ENCODE measurements at regions not wholly inside any gene's neighbourhood (a gene's known extent, or its start where the extent isn't known, plus 50 kb on each side); places are given as distances from the start of the nearest gene placed in this dataset.

- no peak overlapping the region for H3K4me3 Mint-ChIP-seq
- peak overlapping the region; percentile 80 for H3K27ac Mint-ChIP-seq
- peaks cover 59% of the 10 kb centered on the region for H3K4me1 Mint-ChIP-seq
These were observed 432.6 kb downstream of the LRIG3 start for GRCh38 chr12:58487678-58488161.

GRCh38 chr12:58489394-58489793, 430.9 kb downstream of the LRIG3 start:
- no peak for DNase-seq (ENCODE audit: low spot score in 2 of 2, unreplicated experiment in 2 of 2)
- Mint-ChIP-seq H3K9me3 (no peaks in the 10 kb centered on the region), H3K4me1 (peaks cover 52% of the 10 kb centered on the region), H3K27ac (peak overlapping the region; percentile 35), H3K27me3 (ENCODE audit: low read depth) (no peaks in the 10 kb centered on the region), H3K36me3 (no peaks in the 10 kb centered on the region), H3K4me3 (no peak overlapping the region)
- TF ChIP-seq CTCF (IDR thresholded peaks at IDR 0.05; ENCODE audit: unreplicated experiment): no peak

More at GRCh38 chr12:58487678-58488161, 432.6 kb downstream of the LRIG3 start:
- H3K36me3 Mint-ChIP-seq: no peaks in the 10 kb centered on the region
- no peaks in the 10 kb centered on the region for H3K27me3 Mint-ChIP-seq (ENCODE audit: low read depth)
- no peak for TF ChIP-seq CTCF (IDR thresholded peaks at IDR 0.05; ENCODE audit: unreplicated experiment)
- no peak for DNase-seq (ENCODE audit: low spot score in 2 of 2, unreplicated experiment in 2 of 2)
- no peaks in the 10 kb centered on the region for H3K9me3 Mint-ChIP-seq

GRCh38 chr12:58491306-58491705, 429.0 kb downstream of the LRIG3 start:
- no peak for TF ChIP-seq CTCF (IDR thresholded peaks at IDR 0.05; ENCODE audit: unreplicated experiment)
- peaks cover 59% of the 10 kb centered on the region for H3K4me1 Mint-ChIP-seq
- no peaks in the 10 kb centered on the region for H3K36me3 Mint-ChIP-seq
- H3K4me3 Mint-ChIP-seq: no peak overlapping the region
- no peak for DNase-seq (ENCODE audit: low spot score in 2 of 2, unreplicated experiment in 2 of 2)
- peak overlapping the region; percentile 71 for H3K27ac Mint-ChIP-seq
- no peaks in the 10 kb centered on the region for H3K27me3 Mint-ChIP-seq (ENCODE audit: low read depth)
- no peaks in the 10 kb centered on the region for H3K9me3 Mint-ChIP-seq

- TF ChIP-seq CTCF (IDR thresholded peaks at IDR 0.05; ENCODE audit: unreplicated experiment): no peak
- Mint-ChIP-seq H3K27ac (no peak overlapping the region), H3K4me3 (no peak overlapping the region), H3K4me1 (peaks cover 17% of the 10 kb centered on the region), H3K36me3 (no peaks in the 10 kb centered on the region), H3K9me3 (peaks cover 3% of the 10 kb centered on the region), H3K27me3 (ENCODE audit: low read depth) (peaks cover 2% of the 10 kb centered on the region)
- no peak for DNase-seq (ENCODE audit: low spot score in 2 of 2, unreplicated experiment in 2 of 2)
These were observed 423.7 kb downstream of the LRIG3 start for GRCh38 chr12:58496411-58497190.

GRCh38 chr12:58500399-58500798, 419.9 kb downstream of the LRIG3 start:
- H3K27me3 Mint-ChIP-seq (ENCODE audit: low read depth): peaks cover 5% of the 10 kb centered on the region
- H3K4me3 Mint-ChIP-seq: no peak overlapping the region
- no peaks in the 10 kb centered on the region for H3K36me3 Mint-ChIP-seq
- H3K27ac Mint-ChIP-seq: no peak overlapping the region
- no peak for TF ChIP-seq CTCF (IDR thresholded peaks at IDR 0.05; ENCODE audit: unreplicated experiment)
- H3K9me3 Mint-ChIP-seq: peaks cover 3% of the 10 kb centered on the region
- DNase-seq (ENCODE audit: low spot score in 2 of 2, unreplicated experiment in 2 of 2): no peak
- H3K4me1 Mint-ChIP-seq: peaks cover 27% of the 10 kb centered on the region
